Activated CD8-positive, alpha-beta T cell treated with anti-CD3 and anti-CD28 coated beads for 36 hours (primary cell): ENCODE measurements at regions not wholly inside any gene's neighbourhood (a gene's known extent, or its start where the extent isn't known, plus 50 kb on each side); places are given as distances from the start of the nearest gene placed in this dataset.

Experiments used
- ATAC-seq: fragments of 200-7000 bp; cut with Tn5 transposase; one replicate; pipeline ENCODE4 v1.10.0; 2021; ENCODE audit warnings: mild to moderate bottlenecking, moderate library complexity
- CTCF ChIA-PET: fragments of 350-600 bp; sonication (Branson Sonifier 250); formaldehyde crosslinking; loops from one replicate; lab custom pipeline; 2021; ENCODE audit warnings: antibody characterized with exemption; lab: Charles Lee
- POLR2A ChIA-PET: fragments of 350-600 bp; sonication (Branson Sonifier 250); formaldehyde crosslinking; loops from one replicate; lab custom pipeline; 2021; ENCODE audit warnings: antibody characterized with exemption; lab: Charles Lee
- DNase-seq: peaks from one replicate; pipeline ENCODE4 v3.0.0-alpha.2; 2020
- H3K27ac Mint-ChIP-seq: one replicate; pipeline ENCODE4 v1.8.0; 2021; ENCODE audit warnings: mild to moderate bottlenecking, mixed read lengths
- H3K27me3 Mint-ChIP-seq: one replicate; pipeline ENCODE4 v1.8.0; 2021; ENCODE audit warnings: mixed read lengths
- H3K36me3 Mint-ChIP-seq: one replicate; pipeline ENCODE4 v1.8.0; 2021; ENCODE audit warnings: low read depth, mixed read lengths
- H3K4me1 Mint-ChIP-seq: one replicate; pipeline ENCODE4 v1.8.0; 2021; ENCODE audit warnings: low read depth, mixed read lengths
- H3K4me3 Mint-ChIP-seq: one replicate; pipeline ENCODE4 v1.8.0; 2021; ENCODE audit warnings: mild to moderate bottlenecking, moderate library complexity, mixed read lengths
- H3K9me3 Mint-ChIP-seq: one replicate; pipeline ENCODE4 v1.8.0; 2021; ENCODE audit warnings: mixed read lengths
- CTCF ChIP-seq: fragments of 200-600 bp; IDR thresholded peaks from one replicate; pipeline ENCODE4 v1.8.0; 2022; ENCODE audit warnings: antibody characterized with exemption, mild to moderate bottlenecking
- intact Hi-C: fragments of 100-400 bp; cut with micrococcal nuclease; formaldehyde crosslinking; loops from one replicate; pipeline ENCODE4 v1.10.0; 2022

GRCh38 chr4:18389115-18389514 is 367.6 kb upstream of the LCORL start:
- intact Hi-C loops = no loop called here
- Mint-ChIP-seq H3K36me3 (no peaks in the 10 kb centered on the region), H3K4me1 (no peaks in the 10 kb centered on the region)

GRCh38 chr4:18388039-18388438 is 366.5 kb upstream of the LCORL start:
- CTCF ChIA-PET = no interaction called here
- peaks cover 3% of the 10 kb centered on the region for H3K27me3 Mint-ChIP-seq
- POLR2A ChIA-PET = no interaction called here
- no peaks in the 10 kb centered on the region for H3K4me1 Mint-ChIP-seq
- intact Hi-C loops = no loop called here
- H3K36me3 Mint-ChIP-seq = no peaks in the 10 kb centered on the region
- no peaks in the 10 kb centered on the region for H3K9me3 Mint-ChIP-seq
- no peak overlapping the region for H3K4me3 Mint-ChIP-seq
- TF ChIP-seq CTCF = no peak
- H3K27ac Mint-ChIP-seq = no peak overlapping the region
- no peak for ATAC-seq
- no peak for DNase-seq

More at GRCh38 chr4:18389115-18389514, 367.6 kb upstream of the LCORL start:
- no peaks in the 10 kb centered on the region for H3K9me3 Mint-ChIP-seq
- no peak for DNase-seq
- H3K27ac Mint-ChIP-seq = no peak overlapping the region
- H3K4me3 Mint-ChIP-seq = no peak overlapping the region
- ChIA-PET POLR2A (no interaction called here), CTCF (no interaction called here)
- ATAC-seq = no peak
- TF ChIP-seq CTCF = no peak
- peaks cover 1% of the 10 kb centered on the region for H3K27me3 Mint-ChIP-seq

GRCh38 chr4:18381186-18381585 is 359.6 kb upstream of the LCORL start:
- no peaks in the 10 kb centered on the region for H3K4me1 Mint-ChIP-seq
- TF ChIP-seq CTCF = no peak
- ATAC-seq (no peak), DNase-seq (no peak)
- H3K9me3 Mint-ChIP-seq = no peaks in the 10 kb centered on the region
- H3K4me3 Mint-ChIP-seq = no peak overlapping the region
- no peaks in the 10 kb centered on the region for H3K36me3 Mint-ChIP-seq
- H3K27ac Mint-ChIP-seq = no peak overlapping the region
- CTCF ChIA-PET = no interaction called here
- peaks cover 12% of the 10 kb centered on the region for H3K27me3 Mint-ChIP-seq
- intact Hi-C loops = no loop called here
- POLR2A ChIA-PET = no interaction called here

GRCh38 chr4:18369561-18369960 is 348.0 kb upstream of the LCORL start:
- ATAC-seq = no peak
- H3K4me1 Mint-ChIP-seq = no peaks in the 10 kb centered on the region
- peaks cover 4% of the 10 kb centered on the region for H3K27me3 Mint-ChIP-seq
- no peak overlapping the region for H3K27ac Mint-ChIP-seq
- CTCF ChIA-PET = no interaction called here
- no peak for TF ChIP-seq CTCF
- POLR2A ChIA-PET = no interaction called here
- H3K4me3 Mint-ChIP-seq = no peak overlapping the region
- H3K36me3 Mint-ChIP-seq = no peaks in the 10 kb centered on the region
- DNase-seq = no peak
- no peaks in the 10 kb centered on the region for H3K9me3 Mint-ChIP-seq
- intact Hi-C loops = no loop called here

DNA sequence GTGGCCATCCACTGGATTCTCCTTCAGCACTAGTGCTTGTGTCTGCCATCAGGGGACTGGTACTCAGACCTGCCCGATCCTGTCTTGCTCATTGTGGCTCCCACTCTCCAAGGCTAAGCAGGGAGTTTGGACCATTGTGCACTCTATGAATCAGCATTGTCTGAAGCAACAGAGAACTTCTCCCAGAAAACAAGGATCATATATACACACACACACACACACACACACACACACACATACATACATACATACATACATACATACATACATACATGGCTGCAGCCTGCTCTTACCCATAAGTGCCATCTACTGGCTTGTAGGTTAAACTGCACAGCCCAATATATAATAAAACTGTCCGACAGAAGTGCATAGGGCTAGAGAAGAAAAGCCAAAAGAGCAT is 345.3 kb upstream of the LCORL start:
- Mint-ChIP-seq H3K4me3 (no peak overlapping the region), H3K36me3 (no peaks in the 10 kb centered on the region), H3K27ac (no peak overlapping the region), H3K27me3 (peaks cover 6% of the 10 kb centered on the region), H3K9me3 (no peaks in the 10 kb centered on the region), H3K4me1 (no peaks in the 10 kb centered on the region)
- POLR2A ChIA-PET = no interaction called here
- CTCF ChIA-PET = interaction anchor here (0.6 kb wide), 1 partner anchor 29 kb away, joined by 3 read pairs; no protein-coding TSS in a partner anchor
- DNase-seq (peak; percentile 7), ATAC-seq (peak; percentile 79)
- TF ChIP-seq CTCF = peak; percentile 40
- intact Hi-C loops = no loop called here
